ENCODE measurements at regions not wholly inside any gene's neighbourhood (a gene's known extent, or its start where the extent isn't known, plus 50 kb on each side); places are given as distances from the start of the nearest gene placed in this dataset.

DNA sequence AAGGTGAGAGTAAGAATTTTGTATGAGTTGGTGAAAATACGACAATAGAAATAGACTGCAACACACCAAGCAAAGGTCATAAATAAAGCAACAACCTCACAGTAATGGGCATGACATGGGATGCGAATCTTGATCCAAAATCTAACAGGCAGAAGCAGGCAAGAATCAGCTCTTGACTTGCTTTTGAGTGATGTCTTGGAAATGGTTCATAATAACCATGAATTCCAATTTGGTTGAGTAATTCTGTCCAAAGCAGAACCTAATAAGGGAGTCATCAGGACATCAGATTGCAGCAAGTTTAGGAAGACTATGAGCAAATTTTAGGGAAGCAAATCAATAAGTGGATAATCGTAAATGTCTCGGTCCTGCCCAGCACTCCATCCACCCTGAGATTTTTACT, 224.0 kb upstream of the ISX start:
- TF ChIP-seq, protein P1, sequence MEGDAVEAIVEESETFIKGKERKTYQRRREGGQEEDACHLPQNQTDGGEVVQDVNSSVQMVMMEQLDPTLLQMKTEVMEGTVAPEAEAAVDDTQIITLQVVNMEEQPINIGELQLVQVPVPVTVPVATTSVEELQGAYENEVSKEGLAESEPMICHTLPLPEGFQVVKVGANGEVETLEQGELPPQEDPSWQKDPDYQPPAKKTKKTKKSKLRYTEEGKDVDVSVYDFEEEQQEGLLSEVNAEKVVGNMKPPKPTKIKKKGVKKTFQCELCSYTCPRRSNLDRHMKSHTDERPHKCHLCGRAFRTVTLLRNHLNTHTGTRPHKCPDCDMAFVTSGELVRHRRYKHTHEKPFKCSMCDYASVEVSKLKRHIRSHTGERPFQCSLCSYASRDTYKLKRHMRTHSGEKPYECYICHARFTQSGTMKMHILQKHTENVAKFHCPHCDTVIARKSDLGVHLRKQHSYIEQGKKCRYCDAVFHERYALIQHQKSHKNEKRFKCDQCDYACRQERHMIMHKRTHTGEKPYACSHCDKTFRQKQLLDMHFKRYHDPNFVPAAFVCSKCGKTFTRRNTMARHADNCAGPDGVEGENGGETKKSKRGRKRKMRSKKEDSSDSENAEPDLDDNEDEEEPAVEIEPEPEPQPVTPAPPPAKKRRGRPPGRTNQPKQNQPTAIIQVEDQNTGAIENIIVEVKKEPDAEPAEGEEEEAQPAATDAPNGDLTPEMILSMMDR (IDR thresholded peaks at IDR 0.05) = no peak
- TF ChIP-seq POLR2A (IDR thresholded peaks at IDR 0.05) = no peak

All from body of pancreas (tissue), 4 donors.